ENCODE measurements at regions not wholly inside any gene's neighbourhood (a gene's known extent, or its start where the extent isn't known, plus 50 kb on each side); places are given as distances from the start of the nearest gene placed in this dataset.

DNA sequence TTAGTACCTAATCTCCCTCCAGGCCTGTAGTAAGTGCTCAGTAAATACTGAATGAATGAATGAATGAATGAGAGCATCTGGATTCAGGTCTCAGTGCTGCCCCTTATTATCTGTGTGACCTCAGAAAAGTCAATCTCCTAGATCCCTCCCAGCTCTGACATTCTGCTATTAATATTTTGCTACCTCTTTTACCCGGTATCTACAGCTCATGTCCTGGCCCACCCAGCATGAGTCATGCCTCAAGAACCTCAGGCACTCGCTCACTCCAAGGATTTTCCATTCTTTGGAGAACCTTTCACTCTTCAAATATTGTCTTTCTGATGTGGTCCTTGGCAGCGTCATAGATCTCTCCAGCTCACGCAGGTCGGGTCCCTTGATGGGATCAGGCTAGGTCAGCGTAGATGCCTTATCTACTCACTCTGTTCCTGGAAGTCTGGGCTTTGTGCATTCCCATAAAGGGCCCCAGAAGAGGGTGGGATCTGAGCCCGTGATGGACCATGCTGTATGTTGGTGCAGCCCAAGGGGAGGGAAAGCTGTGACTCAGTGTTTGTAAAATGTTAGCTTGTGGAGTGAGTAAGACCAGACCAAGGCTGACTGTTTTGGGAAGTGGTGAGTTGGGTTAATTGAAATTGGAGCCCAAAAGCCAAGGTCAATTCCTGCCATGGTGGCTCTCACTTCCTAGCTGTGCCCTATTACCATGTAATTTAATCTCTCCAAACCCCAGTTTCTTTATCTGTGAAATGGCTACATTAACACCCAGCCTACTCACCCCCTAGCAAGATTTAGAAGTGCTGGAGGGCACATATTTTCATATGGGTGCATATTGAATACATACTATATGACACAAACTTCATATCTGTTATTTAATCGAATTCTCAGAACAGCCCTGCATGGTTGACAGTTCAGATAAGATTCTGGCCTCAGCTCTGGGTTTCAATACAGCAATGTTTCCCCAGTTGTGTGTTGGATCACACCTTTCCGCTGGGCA, 214.1 kb upstream of the USP24 start (continued):
- TF ChIP-seq ZNF557 (CRISPR knock-in tag; IDR thresholded peaks at IDR 0.05): no peak
- peak; percentile 87; the same call in 1 of the 2 replicates for TF ChIP-seq ZBTB7B (CRISPR knock-in tag; IDR thresholded peaks at IDR 0.05)
- TF ChIP-seq, protein P1, sequence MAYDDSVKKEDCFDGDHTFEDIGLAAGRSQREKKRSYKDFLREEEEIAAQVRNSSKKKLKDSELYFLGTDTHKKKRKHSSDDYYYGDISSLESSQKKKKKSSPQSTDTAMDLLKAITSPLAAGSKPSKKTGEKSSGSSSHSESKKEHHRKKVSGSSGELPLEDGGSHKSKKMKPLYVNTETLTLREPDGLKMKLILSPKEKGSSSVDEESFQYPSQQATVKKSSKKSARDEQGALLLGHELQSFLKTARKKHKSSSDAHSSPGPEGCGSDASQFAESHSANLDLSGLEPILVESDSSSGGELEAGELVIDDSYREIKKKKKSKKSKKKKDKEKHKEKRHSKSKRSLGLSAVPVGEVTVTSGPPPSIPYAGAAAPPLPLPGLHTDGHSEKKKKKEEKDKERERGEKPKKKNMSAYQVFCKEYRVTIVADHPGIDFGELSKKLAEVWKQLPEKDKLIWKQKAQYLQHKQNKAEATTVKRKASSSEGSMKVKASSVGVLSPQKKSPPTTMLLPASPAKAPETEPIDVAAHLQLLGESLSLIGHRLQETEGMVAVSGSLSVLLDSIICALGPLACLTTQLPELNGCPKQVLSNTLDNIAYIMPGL (CRISPR knock-in tag; IDR thresholded peaks at IDR 0.05; ENCODE audit: borderline replicate concordance in 1 of 2, low read depth in 1 of 2): no peak; a peak in 1 of 4 replicates
- TF ChIP-seq, protein P2, sequence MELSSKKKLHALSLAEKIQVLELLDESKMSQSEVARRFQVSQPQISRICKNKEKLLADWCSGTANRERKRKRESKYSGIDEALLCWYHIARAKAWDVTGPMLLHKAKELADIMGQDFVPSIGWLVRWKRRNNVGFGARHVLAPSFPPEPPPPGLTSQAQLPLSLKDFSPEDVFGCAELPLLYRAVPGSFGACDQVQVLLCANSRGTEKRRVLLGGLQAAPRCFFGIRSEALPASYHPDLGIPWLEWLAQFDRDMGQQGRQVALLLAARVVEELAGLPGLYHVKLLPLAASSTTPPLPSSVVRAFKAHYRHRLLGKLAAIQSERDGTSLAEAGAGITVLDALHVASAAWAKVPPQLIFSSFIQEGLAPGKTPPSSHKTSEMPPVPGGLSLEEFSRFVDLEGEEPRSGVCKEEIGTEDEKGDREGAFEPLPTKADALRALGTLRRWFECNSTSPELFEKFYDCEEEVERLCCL (CRISPR knock-in tag; IDR thresholded peaks at IDR 0.05; ENCODE audit: borderline replicate concordance): no peak
- TF ChIP-seq CENPX (CRISPR knock-in tag; IDR thresholded peaks at IDR 0.05): no peak
- no peak for TF ChIP-seq ZNF552 (CRISPR knock-in tag; IDR thresholded peaks at IDR 0.05; ENCODE audit: borderline replicate concordance)
- TF ChIP-seq KDM5B (CRISPR knock-in tag; IDR thresholded peaks at IDR 0.05; ENCODE audit: borderline replicate concordance): no peak
- no peak for TF ChIP-seq CENPT (CRISPR knock-in tag; IDR thresholded peaks at IDR 0.05; ENCODE audit: low read depth)
- peak; percentile 53; the same call in 1 of the 2 replicates for TF ChIP-seq YEATS2 (CRISPR knock-in tag; IDR thresholded peaks at IDR 0.05; ENCODE audit: borderline replicate concordance)
- TF ChIP-seq ARNTL (CRISPR knock-in tag; IDR thresholded peaks at IDR 0.05): peak; percentile 33; the same call in 1 of the 2 replicates
- 0 out of 2 replicates have a peak, but pooled peaks have one; percentile 39 for TF ChIP-seq ELF4 (CRISPR knock-in tag; IDR thresholded peaks at IDR 0.05; ENCODE audit: borderline replicate concordance)
- TF ChIP-seq, protein P3, sequence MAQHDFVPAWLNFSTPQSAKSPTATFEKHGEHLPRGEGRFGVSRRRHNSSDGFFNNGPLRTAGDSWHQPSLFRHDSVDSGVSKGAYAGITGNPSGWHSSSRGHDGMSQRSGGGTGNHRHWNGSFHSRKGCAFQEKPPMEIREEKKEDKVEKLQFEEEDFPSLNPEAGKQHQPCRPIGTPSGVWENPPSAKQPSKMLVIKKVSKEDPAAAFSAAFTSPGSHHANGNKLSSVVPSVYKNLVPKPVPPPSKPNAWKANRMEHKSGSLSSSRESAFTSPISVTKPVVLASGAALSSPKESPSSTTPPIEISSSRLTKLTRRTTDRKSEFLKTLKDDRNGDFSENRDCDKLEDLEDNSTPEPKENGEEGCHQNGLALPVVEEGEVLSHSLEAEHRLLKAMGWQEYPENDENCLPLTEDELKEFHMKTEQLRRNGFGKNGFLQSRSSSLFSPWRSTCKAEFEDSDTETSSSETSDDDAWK (CRISPR knock-in tag; IDR thresholded peaks at IDR 0.05): no peak
- peak; percentile 92 for TF ChIP-seq KDM6A (CRISPR knock-in tag; IDR thresholded peaks at IDR 0.05; ENCODE audit: low read depth)
- TF ChIP-seq, protein P4, sequence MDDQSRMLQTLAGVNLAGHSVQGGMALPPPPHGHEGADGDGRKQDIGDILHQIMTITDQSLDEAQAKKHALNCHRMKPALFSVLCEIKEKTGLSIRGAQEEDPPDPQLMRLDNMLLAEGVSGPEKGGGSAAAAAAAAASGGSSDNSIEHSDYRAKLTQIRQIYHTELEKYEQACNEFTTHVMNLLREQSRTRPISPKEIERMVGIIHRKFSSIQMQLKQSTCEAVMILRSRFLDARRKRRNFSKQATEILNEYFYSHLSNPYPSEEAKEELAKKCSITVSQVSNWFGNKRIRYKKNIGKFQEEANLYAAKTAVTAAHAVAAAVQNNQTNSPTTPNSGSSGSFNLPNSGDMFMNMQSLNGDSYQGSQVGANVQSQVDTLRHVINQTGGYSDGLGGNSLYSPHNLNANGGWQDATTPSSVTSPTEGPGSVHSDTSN (CRISPR knock-in tag; IDR thresholded peaks at IDR 0.05; ENCODE audit: borderline replicate concordance): no peak
- TF ChIP-seq TSC22D2 (CRISPR knock-in tag; IDR thresholded peaks at IDR 0.05; ENCODE audit: borderline replicate concordance): peak; percentile 26; the same call in 1 of the 2 replicates
- peak; percentile 74; the same call in 1 of the 2 replicates for TF ChIP-seq ZMYM2 (CRISPR knock-in tag; IDR thresholded peaks at IDR 0.05)
- TF ChIP-seq, protein P5, sequence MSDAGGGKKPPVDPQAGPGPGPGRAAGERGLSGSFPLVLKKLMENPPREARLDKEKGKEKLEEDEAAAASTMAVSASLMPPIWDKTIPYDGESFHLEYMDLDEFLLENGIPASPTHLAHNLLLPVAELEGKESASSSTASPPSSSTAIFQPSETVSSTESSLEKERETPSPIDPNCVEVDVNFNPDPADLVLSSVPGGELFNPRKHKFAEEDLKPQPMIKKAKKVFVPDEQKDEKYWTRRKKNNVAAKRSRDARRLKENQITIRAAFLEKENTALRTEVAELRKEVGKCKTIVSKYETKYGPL (CRISPR knock-in tag; IDR thresholded peaks at IDR 0.05): no peak; the same call in 1 of the 2 replicates
- TF ChIP-seq ZNF329 (CRISPR knock-in tag; IDR thresholded peaks at IDR 0.05; ENCODE audit: low read depth): no peak
- TF ChIP-seq ZNF546 (CRISPR knock-in tag; conservative IDR thresholded peaks at IDR 0.05): no peak
